HUES48 (cell line): ENCODE measurements at regions not wholly inside any gene's neighbourhood (a gene's known extent, or its start where the extent isn't known, plus 50 kb on each side); places are given as distances from the start of the nearest gene placed in this dataset.

Experiments
- H3K27ac ChIP-seq: one replicate; pipeline ENCODE4 v1.7.0; 2013; ENCODE audit warnings: low read depth, low read length, inconsistent platforms
- H3K27me3 ChIP-seq: 2 replicates; pipeline ENCODE4 v1.6.1; 2013; ENCODE audit warnings: mild to moderate bottlenecking, low read length; ENCODE audit not compliant: control insufficient read depth, insufficient read depth
- H3K36me3 ChIP-seq: 2 replicates; pipeline ENCODE4 v1.6.1; 2013; ENCODE audit warnings: low read length; ENCODE audit not compliant: control insufficient read depth, insufficient read depth
- H3K4me1 ChIP-seq: 2 replicates; pipeline ENCODE4 v1.6.1; 2013; ENCODE audit warnings: mild to moderate bottlenecking, low read length; ENCODE audit not compliant: control insufficient read depth, insufficient read depth
- H3K4me3 ChIP-seq: 2 replicates; pipeline ENCODE4 v1.5.1; 2013; ENCODE audit warnings: mild to moderate bottlenecking, low read depth, low read length
- H3K9ac ChIP-seq: 2 replicates; pipeline ENCODE4 v1.6.1; 2013; ENCODE audit warnings: mild to moderate bottlenecking, low read depth, low read length, moderate library complexity
- H3K9me3 ChIP-seq: 2 replicates; pipeline ENCODE4 v1.6.1; 2013; ENCODE audit warnings: low read length; ENCODE audit not compliant: control insufficient read depth, insufficient read depth

DNA sequence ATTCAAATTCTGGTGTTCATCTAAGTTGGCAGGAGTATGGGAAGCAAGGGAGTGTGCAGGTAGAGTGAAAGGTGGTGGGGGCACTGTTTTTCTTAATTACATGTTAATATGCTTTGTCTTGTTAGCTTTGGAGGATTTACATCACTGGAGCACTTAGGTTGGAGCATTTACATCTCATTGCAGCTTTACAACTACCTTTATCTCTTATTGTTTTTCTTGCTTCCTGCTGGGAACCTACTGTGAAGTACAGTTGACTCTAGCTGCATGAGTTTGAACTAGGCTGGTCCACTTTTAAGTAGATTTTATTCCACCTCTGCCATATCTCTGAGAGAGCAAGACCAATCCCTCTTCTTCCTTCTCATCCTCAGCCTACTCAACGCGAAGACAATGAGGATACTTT lies 554.8 kb upstream of the B3GALT2 start:
- H3K36me3 ChIP-seq, result no peaks in the 10 kb centered on the region
- peaks cover 18% of the 10 kb centered on the region for H3K4me1 ChIP-seq
- peak overlapping the region; percentile 30; the same call in 1 of the 2 replicates for H3K4me3 ChIP-seq
- no peak overlapping the region for H3K9ac ChIP-seq
- no peaks in the 10 kb centered on the region for H3K9me3 ChIP-seq
- no peak overlapping the region for H3K27ac ChIP-seq
- H3K27me3 ChIP-seq, result no peaks in the 10 kb centered on the region; the same call in none of the 2 replicates

- H3K4me1 ChIP-seq, result peaks cover 15% of the 10 kb centered on the region
- no peak overlapping the region for H3K27ac ChIP-seq
- H3K36me3 ChIP-seq, result no peaks in the 10 kb centered on the region
- no peaks in the 10 kb centered on the region; the same call in none of the 2 replicates for H3K27me3 ChIP-seq
- no peaks in the 10 kb centered on the region for H3K9me3 ChIP-seq
- H3K9ac ChIP-seq, result no peak overlapping the region
- peak overlapping the region; percentile 30; the same call in 1 of the 2 replicates for H3K4me3 ChIP-seq
Observed at GRCh38 chr1:193740762-193741161, 554.3 kb upstream of the B3GALT2 start.

DNA sequence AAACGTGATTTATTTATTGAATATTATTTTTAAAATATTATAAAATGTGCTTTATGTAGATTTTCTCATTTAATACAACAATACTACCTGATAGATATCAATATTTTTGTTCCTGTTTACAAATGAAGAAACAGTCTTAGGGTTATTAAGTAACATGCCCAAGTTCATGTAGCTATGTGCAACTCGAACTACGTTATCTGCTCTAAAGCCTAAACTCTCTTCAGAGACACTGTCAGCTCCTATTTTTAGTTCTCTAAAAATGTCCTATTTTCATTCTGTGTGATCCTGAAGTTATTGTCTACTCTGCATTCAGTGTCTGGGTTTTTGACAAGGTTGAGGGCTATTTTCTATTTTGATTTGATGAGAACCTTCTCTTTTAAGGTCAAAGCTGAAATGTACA lies 550.1 kb upstream of the B3GALT2 start:
- H3K9ac ChIP-seq, result no peak overlapping the region
- no peaks in the 10 kb centered on the region for H3K36me3 ChIP-seq
- H3K27ac ChIP-seq, result no peak overlapping the region
- H3K4me3 ChIP-seq, result no peak overlapping the region
- H3K4me1 ChIP-seq, result peaks cover 13% of the 10 kb centered on the region
- H3K9me3 ChIP-seq, result peaks cover 4% of the 10 kb centered on the region; the same call in 1 of the 2 replicates
- H3K27me3 ChIP-seq, result no peaks in the 10 kb centered on the region; the same call in 1 of the 2 replicates

DNA sequence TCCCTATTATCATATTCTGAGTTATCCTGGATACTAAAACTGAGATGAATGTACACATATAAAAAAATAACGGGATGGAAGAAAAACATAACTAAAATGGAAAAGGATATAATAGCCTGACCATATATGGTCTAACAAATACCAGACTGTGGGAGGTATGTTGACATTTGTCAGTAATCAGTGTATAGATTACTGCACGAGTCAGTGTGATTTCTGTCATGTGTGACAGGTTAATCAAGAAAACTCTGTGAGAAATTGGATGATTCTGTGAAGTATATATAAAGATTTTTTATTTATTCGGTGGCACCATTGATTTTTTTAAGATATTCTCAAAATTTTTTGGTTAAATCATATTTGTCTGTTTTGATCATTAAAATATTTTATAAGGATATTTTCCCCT lies 547.3 kb upstream of the B3GALT2 start:
- Histone ChIP-seq H3K36me3 (no peaks in the 10 kb centered on the region), H3K27me3 (no peaks in the 10 kb centered on the region), H3K27ac (no peak overlapping the region), H3K9me3 (peaks cover 4% of the 10 kb centered on the region; the same call in 1 of the 2 replicates), H3K9ac (no peak overlapping the region), H3K4me3 (no peak overlapping the region), H3K4me1 (no peaks in the 10 kb centered on the region)

DNA sequence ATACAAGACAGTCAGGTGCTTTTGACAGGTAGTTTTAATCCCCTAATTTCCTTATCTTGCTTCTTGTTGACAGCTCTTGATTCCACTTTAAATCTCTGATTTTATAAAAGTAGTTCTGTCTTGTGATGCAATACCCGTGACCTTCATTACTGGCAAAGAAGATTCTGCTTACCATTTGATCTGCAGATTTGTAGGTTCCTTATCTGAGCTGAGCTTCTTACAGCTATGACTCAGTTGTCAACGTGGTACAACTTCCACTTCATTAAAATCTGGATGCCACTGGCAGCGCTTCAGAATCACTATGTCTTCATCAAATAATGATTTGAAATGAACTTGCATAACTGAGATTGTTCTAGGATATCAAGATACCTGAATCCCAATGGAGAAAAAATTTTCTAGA lies 543.6 kb upstream of the B3GALT2 start:
- Histone ChIP-seq H3K36me3 (no peaks in the 10 kb centered on the region), H3K4me3 (no peak overlapping the region), H3K9me3 (peaks cover 4% of the 10 kb centered on the region; the same call in 1 of the 2 replicates), H3K9ac (no peak overlapping the region), H3K27me3 (no peaks in the 10 kb centered on the region), H3K4me1 (no peaks in the 10 kb centered on the region), H3K27ac (no peak overlapping the region)

DNA sequence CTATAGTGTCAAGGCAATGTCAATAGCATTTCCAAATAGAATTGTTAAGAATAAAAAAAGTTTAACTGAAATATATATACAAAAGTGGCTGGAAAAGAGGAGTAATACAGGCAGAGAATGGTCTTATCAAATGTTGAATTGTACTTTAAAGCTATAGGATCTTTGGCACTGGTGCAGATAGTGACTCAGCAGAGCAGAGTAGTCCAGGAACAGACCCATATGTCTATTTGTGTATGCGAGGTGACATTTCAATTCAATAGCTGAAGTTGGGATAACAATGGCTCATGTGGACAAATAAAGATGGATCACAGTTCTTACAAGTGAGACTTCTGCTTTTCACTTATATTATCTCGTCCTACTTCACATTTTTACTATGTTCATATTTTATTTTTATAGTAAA lies 543.0 kb upstream of the B3GALT2 start:
- no peaks in the 10 kb centered on the region for H3K36me3 ChIP-seq
- no peak overlapping the region for H3K27ac ChIP-seq
- H3K9ac ChIP-seq, result no peak overlapping the region

GRCh38 chr1:193727850-193728249 lies 541.4 kb upstream of the B3GALT2 start:
- Histone ChIP-seq H3K4me1 (no peaks in the 10 kb centered on the region), H3K9ac (no peak overlapping the region), H3K27me3 (no peaks in the 10 kb centered on the region), H3K9me3 (peaks cover 4% of the 10 kb centered on the region; the same call in 1 of the 2 replicates), H3K27ac (no peak overlapping the region), H3K36me3 (no peaks in the 10 kb centered on the region), H3K4me3 (no peak overlapping the region)

More for the DNA sequence above, 543.0 kb upstream of the B3GALT2 start:
- Histone ChIP-seq H3K4me1 (no peaks in the 10 kb centered on the region), H3K9me3 (peaks cover 4% of the 10 kb centered on the region; the same call in 1 of the 2 replicates), H3K27me3 (no peaks in the 10 kb centered on the region), H3K4me3 (no peak overlapping the region)

DNA sequence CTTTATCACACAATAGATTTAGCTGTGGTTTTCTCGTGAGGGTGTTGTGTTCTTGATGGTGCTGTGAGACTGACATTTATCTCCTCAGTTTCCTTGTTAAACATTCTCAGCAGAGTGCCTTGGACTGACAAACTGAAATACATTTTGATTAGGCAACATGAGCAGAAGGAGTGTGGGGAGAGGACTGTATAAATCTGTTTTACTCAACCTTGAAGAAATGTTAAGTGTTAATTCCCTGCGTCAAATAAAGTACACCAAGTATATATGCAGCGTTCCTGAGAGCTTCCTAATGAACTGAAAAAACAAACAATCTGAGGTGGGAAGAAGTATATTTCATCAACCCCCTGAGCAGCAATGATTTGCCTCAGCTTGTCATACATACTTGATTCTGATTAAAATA lies 540.3 kb upstream of the B3GALT2 start:
- Histone ChIP-seq H3K4me1 (no peaks in the 10 kb centered on the region), H3K27me3 (no peaks in the 10 kb centered on the region)

GRCh38 chr1:193712392-193712791 lies 526.0 kb upstream of the B3GALT2 start:
- Histone ChIP-seq H3K4me1 (no peaks in the 10 kb centered on the region), H3K36me3 (no peaks in the 10 kb centered on the region), H3K9ac (no peak overlapping the region), H3K27me3 (no peaks in the 10 kb centered on the region), H3K27ac (no peak overlapping the region), H3K4me3 (no peak overlapping the region), H3K9me3 (no peaks in the 10 kb centered on the region)

More for the DNA sequence above, 540.3 kb upstream of the B3GALT2 start:
- Histone ChIP-seq H3K9me3 (no peaks in the 10 kb centered on the region), H3K27ac (no peak overlapping the region), H3K36me3 (no peaks in the 10 kb centered on the region), H3K4me3 (no peak overlapping the region), H3K9ac (no peak overlapping the region)

GRCh38 chr1:193709607-193710006 lies 523.2 kb upstream of the B3GALT2 start:
- no peak overlapping the region for H3K27ac ChIP-seq
- H3K36me3 ChIP-seq, result no peaks in the 10 kb centered on the region

DNA sequence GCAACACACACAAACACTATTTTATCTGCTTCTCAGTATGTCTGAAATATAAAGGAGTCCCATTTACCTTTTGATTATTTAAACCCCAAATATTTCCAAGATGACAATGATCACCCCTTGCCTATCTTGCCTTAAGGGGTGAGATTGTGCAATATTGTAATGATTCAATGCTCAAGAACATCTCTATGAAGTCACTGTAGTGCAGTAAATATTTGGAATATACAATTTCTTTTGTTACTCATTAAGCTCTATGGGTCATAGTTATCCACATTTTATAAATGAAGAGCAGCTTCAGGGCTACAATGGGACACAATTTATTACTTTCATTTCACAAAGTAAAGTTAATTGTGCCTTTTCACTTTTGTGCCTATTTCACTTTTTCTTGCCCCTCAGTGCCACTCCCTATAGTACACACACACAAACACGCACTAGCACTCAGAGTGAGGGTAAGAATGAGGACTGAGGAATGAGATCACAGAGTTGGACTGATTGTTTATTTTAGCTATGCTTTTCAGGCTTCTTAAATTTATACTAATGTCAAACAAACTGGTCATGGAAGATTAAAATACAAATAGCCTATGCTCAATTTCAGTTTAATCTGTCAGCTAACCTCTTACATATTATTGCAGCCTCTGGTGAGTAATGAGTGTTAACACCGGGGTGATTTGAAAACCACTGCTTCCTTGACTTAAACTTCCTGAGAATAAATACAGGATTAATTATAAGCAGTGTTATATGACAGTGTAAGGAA lies 521.0 kb upstream of the B3GALT2 start:
- Histone ChIP-seq H3K4me1 (no peaks in the 10 kb centered on the region), H3K27me3 (no peaks in the 10 kb centered on the region)

More at GRCh38 chr1:193709607-193710006, 523.2 kb upstream of the B3GALT2 start:
- Histone ChIP-seq H3K4me3 (no peak overlapping the region), H3K9me3 (no peaks in the 10 kb centered on the region), H3K27me3 (no peaks in the 10 kb centered on the region), H3K4me1 (no peaks in the 10 kb centered on the region), H3K9ac (no peak overlapping the region)

More for the DNA sequence above, 521.0 kb upstream of the B3GALT2 start:
- H3K4me3 ChIP-seq, result no peak overlapping the region
- no peak overlapping the region for H3K9ac ChIP-seq
- H3K27ac ChIP-seq, result no peak overlapping the region
- no peaks in the 10 kb centered on the region for H3K36me3 ChIP-seq
- no peaks in the 10 kb centered on the region for H3K9me3 ChIP-seq
